HG03469 (cell line): ENCODE measurements at regions not wholly inside any gene's neighbourhood (a gene's known extent, or its start where the extent isn't known, plus 50 kb on each side); places are given as distances from the start of the nearest gene placed in this dataset.
"Not testable (repeated sequence)": the region's sequence is repeated elsewhere in the genome, so short reads cannot be mapped to it uniquely, and the experiment has no call there.

ENCODE experiments used
- ATAC-seq: cut with Tn5 transposase; IDR thresholded peaks from one replicate; pipeline ENCODE4 v1.9.1; 2021; ENCODE audit warnings: mild to moderate bottlenecking, moderate library complexity, moderate number of reproducible peaks; ENCODE audit not compliant: unreplicated experiment

DNA sequence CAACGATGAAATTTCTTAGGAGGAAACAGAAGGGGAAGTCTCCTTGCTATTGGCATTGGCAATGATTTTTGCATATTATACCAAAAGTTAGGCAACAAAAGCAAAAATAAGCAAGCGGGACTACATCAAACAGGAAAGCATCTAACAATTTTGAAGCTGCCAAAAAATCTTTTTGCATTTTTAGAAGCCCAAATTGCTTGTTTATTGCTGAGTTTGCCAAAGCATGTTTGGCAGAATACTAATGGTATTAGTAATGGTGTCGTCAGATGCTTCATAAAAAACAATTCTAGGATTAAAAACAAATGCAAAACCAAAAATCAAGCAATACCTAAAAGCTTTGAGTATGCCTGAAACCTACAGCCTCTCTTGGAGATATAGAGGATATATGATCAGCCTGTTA, 80.0 kb downstream of the GALR1 start:
- no peak for ATAC-seq

DNA sequence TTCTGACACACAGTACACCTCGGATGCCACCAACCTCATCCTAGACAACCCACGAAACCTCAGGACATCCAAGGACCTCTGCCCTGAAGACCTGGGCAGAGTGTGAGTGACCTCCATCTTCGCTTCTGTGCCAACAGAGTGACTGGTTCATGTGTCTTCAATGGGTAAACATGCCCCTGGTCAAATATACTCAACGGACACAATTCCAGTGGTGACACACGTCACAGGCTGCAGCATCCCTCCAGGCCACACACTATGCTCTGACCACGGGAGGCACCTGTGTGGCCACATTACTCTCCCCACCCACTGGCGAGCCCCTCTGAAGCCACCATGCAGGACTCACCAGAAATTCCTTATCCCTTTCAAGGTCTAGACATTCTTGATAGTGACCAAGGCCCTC, 85.2 kb downstream of the GALR1 start:
- no peak for ATAC-seq

- ATAC-seq: no peak
Measured at GRCh38 chr18:77337604-77338003, 88.0 kb downstream of the GALR1 start.

- ATAC-seq: no peak
Measured at GRCh38 chr18:77339093-77339492, 89.4 kb downstream of the GALR1 start.

DNA sequence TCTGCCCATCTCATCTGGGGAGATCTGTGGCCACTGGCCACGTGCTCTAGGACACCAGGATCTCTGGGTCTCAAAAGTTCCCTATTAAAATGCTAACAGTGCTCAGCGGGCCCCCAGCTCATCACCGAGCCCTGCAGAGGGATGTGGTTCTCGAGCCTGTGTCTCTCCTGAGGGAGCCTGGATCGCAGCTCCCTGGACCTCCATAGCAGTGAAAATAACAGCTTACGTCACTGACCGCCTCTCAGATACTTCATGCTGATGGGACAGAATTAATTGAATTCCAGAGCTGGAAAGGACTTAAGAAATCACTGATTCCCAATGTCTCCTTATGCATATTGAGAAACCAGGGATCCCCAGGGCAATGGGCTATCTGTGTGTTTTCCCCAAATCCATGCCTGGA, 90.0 kb downstream of the GALR1 start:
- ATAC-seq: no peak

- no peak for ATAC-seq
Measured at GRCh38 chr18:77340815-77341214, 91.2 kb downstream of the GALR1 start.

DNA sequence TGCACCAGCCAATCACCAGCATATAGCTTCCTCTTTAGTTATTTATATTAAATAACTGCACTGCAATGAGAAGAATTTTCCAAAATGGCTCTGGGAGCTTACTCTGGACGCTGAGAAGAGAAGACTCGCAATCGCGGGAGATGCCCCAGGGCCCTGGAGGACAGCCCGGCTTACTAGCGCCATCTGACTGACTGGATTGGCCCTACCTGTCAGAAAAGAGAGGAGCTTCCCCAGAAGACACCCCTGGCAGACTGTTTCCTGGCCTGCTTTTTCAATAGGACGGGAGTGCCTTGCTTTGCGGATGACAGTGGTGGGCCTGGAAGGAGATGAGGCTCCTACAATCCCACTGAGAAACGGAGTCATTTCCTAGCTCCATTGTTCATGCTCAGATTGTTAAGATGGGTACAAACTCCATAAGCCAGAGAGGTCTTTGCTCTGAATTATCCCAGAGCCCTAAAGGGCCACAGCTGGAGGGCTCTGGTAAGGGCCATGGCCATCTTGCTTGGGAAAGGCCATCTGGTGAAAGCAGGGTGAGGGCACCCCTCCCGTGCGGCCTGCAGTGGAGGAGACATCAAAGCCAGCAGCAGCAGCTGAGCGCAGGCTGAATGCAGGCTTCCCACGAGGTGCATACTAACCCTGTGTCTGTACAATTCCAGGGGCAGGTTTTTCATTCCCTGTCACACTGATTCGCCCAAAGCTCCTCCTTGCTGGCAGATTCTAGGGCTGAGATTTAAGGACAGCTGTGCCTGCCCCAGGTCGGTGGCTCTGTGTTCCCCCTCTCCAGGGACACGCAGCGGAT, 92.1 kb downstream of the GALR1 start:
- no peak for ATAC-seq

DNA sequence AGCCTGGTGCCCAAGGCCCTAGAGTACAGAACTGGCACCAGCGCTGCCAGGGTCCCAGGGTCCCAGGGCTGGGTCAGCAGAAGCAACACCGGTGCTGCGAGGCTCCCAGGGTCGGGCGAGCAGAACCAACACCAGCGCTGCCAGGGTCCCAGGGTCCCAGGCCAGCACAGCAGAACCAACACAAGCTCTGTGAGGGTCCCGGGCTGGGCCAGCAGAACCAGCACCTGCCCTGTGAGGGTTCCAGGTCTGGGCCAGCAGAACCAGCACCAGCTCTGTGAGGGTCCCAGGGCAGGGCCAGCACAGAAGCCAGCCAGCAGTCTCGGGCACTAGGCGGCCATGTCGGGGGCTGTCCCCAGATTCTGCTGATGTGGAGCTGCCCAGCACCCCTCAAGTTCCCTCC, 93.1 kb downstream of the GALR1 start:
- no peak for ATAC-seq

DNA sequence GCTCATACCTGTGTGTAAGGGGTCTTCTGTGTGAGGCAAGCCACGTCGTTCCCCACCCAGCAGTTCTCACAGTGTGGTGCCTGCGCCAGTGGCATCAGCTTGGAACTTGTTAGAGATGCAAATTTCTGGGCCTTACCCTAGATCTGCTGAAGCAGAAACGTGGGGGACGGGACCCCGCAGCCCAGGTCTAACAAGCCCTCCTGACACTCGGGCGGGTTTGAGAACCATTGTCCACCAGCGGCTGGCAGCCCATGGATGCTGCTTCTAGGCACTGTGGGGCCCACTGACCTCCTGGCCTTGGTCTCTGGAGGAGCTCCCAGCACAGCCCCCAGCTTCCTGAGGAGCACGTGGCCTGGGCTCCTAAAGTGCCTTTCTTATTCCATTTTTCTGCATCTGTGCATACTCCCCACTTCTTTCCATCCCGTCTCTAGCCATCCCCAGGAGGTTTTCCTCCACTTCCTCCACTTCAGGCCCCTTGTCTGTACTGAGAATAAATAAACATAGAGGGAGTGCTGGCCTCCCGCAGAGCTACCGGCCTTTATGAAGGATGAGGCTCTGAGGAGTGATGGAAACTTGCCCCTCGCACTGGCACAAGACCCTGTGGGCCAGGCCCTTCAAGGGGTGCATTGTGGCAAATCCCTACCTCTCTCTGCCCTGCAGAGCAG, 94.3 kb downstream of the GALR1 start:
- no peak for ATAC-seq

GRCh38 chr18:77344786-77345500, 95.3 kb downstream of the GALR1 start:
- ATAC-seq: no peak

DNA sequence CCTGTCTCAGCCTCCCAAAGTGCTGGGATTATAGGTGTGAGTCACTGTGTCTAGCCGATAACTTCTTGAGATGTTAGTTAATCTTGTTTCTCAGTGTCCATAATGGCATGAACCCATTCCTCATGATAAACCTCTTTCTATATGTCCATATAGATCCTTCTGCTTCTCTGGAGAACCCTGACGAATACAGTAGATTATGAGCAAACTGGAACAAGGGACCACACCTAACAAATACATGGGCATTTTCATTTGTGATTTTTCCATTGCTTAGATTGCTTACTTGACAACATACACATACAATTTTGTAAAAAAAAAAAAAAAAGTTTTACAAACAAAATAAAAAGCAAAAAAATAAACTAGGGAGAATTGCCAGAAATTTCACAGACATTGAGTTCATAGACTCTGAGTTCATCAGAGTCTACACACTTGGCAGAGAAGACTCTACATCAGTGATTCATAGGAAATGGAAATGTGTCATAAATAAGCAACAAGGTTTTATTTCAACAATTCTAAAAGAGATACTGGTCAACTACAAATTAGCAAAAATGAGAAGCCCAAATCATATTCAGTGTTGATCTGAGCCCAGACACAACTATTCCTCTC, 96.7 kb downstream of the GALR1 start:
- no peak for ATAC-seq

GRCh38 chr18:77353349-77353748, 103.7 kb downstream of the GALR1 start:
- ATAC-seq: not testable (repeated sequence)

GRCh38 chr18:77359561-77360314, 110.1 kb downstream of the GALR1 start:
- peak; percentile 13 for ATAC-seq

DNA sequence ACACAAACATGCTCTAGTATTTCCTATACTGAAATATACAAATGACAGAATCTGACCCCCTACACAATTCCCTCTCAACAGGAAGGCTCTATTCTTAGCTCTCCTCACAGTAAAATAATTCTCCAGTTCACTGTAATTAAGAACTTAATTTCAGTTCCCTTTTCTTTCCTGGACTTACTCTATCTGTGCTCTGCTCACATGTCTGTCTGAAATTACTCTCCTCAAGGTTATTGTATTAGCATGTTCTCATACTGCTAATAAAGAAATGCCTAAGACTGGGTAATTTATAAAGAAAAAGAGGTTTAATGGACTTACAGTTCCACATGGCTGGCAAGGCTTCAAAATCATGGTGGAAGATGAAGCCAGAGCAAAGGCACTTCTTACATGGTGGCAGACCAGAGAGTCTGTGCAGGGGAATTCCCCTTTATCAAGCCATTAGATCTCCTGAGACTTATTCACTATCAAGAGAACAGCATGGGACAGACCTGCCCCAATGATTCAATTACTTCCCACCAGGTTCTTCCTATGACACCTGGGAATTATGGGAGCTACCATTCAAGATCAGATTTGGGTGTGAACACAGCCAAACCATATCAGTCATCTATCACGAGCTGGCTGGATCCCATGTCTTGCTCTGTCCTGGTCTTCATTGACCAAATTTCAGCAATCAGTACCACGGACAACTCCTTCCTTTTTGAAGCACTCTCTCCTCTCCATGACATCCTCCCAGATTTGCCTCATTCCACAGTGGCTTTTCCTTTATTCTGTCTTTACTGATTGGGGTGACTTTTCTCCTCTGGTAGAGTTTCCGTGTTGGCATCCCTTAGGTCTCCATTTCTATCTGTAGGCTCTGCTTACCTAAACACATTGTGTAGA, 110.9 kb downstream of the GALR1 start:
- ATAC-seq: peak; percentile 59

- ATAC-seq: no peak
Measured at GRCh38 chr18:77361382-77361781, 111.7 kb downstream of the GALR1 start.

DNA sequence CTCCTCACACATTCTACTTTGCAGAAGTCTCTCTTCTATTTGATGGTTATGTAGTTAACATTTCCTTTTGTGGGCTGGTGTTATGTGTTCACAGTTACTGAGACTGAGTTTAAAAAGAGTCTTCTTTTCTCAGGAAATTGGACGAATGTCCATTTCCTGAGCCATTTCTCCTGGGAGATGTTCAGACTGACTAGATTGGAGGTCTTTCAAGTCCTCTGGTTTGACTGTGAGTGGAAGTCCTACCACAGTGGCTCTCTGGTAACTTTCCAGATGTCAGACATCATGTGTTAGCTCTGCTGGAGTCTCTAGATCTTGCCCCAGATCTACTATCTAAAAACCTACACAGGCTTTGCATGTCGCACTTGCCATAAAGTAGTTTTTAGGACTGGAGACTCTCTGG, 116.0 kb downstream of the GALR1 start:
- ATAC-seq: no peak

- no peak for ATAC-seq
Measured at GRCh38 chr18:77366067-77366719, 116.5 kb downstream of the GALR1 start.

DNA sequence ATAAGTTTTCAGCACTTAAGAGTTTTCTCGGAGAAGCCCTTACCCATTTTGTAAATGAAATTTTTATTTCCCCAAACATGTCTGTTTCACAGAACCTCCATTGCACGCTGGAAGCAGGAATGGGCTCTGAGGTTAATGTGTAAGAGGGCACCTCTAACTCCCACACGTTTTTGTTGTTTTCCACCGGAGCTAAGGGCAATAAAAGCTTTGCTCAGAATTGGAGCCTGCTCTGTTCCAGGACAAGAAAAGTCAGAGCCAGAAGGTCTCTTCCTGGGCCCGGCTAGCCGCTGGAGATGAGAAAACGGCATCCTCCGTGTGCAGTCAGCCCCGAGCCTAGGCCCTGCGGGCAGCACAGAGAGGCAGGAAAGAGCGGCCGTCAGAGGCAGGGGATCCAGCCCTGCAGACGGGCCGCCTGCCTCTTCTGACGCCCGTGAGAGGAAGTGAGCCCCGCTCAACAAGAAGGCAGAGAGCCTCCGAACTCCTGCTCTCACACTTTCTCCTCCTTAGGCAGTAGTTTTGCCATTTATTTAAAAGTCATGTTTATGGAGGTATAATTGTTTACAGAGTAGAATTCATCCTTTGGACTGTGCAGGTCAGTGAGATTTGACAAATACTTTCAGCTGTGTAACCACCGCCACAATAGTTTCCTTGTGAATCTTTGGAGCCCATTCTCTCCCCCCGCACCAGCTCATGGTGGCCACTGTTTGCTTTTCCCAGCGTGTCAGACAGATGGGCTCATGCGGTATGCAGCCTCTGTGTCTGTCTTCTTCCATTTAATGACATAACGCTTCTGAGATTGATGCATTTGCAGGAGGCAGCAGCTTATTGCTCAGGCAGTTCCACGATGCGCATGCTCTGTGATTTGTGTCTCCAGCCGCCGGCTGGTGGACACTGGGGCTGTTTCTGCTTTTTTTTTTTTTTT, 117.3 kb downstream of the GALR1 start:
- no peak for ATAC-seq
